ENCODE measurements at regions not wholly inside any gene's neighbourhood (a gene's known extent, or its start where the extent isn't known, plus 50 kb on each side); places are given as distances from the start of the nearest gene placed in this dataset.

DNA sequence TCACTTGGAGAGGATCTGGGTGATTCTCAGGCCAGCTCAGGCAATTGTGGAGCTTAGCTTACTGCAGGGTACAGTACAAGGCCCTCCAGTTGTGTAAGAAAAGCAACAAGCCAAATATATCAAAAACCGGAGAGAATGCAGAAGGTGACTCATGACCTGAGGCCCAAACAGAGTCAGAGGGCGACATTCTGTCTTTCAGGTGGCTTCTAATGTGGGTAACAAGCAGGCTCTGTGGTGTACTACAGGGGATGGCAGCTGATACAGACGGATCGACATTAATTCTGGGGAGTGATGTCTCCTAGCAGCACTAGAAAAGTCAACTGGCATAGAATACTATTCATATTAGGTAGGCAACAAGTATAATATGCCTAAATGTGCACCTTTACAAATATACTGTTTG, 219.5 kb upstream of the SOX11 start:
- Histone ChIP-seq H3K27ac (ENCODE audit: low read depth in 1 of 2, low read length in 2 of 2) (no peak overlapping the region), H3K4me1 (ENCODE audit: insufficient read depth, low read length) (no peaks in the 10 kb centered on the region), H3K9me3 (ENCODE audit: control insufficient read depth in 1 of 2, insufficient read depth in 1 of 2, low read length in 2 of 2) (peaks cover 0 to 12% of the 10 kb centered on the region in 2 experiments), H3K27me3 (ENCODE audit: control insufficient read depth in 1 of 2, insufficient read depth in 2 of 2, low read length in 2 of 2) (no peaks in the 10 kb centered on the region), H3K4me3 (ENCODE audit: low read length) (no peak overlapping the region), H3K36me3 (ENCODE audit: insufficient read depth, low read length) (no peaks in the 10 kb centered on the region)
- Mint-ChIP-seq H3K9me3 (peaks cover 6% of the 10 kb centered on the region), H3K27ac (no peak overlapping the region), H3K36me3 (ENCODE audit: low read depth) (no peaks in the 10 kb centered on the region), H3K27me3 (peaks cover 3% of the 10 kb centered on the region), H3K4me3 (no peak overlapping the region), H3K4me1 (ENCODE audit: low read depth) (no peaks in the 10 kb centered on the region)
- DNase-seq (no peak), ATAC-seq (ENCODE audit: poor library complexity) (no peak)
- TF ChIP-seq CTCF (IDR thresholded peaks at IDR 0.05), result no peak
- POLR2A ChIA-PET, result no interaction called here
- CTCF ChIA-PET, result no interaction called here
- intact Hi-C loops (cut with DNase I, micrococcal nuclease), result no loop called here

DNA sequence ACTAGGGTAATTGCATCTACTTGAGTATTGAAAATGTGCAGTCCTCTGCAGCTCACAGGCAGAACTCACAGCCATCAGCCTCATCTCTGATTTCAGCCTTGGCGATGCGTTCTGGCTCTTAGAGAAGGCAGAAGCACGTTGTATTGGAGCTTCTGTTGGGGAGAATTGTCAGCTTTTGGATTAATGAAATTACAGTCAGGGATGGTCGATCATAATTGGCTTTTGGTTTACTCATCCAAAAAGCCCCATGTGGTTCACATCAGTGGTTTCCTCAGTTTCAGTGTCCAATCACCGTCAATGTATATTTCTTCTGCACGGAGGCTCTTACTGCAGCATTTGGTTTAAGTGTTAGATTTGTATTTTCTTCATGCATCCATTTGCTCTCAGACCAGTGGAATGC, 218.5 kb upstream of the SOX11 start:
- Histone ChIP-seq H3K9me3 (ENCODE audit: control insufficient read depth in 1 of 2, insufficient read depth in 1 of 2, low read length in 2 of 2) (peaks cover 0 to 12% of the 10 kb centered on the region in 2 experiments), H3K4me1 (ENCODE audit: insufficient read depth, low read length) (no peaks in the 10 kb centered on the region), H3K4me3 (ENCODE audit: low read length) (no peak overlapping the region), H3K27me3 (ENCODE audit: control insufficient read depth in 1 of 2, insufficient read depth in 2 of 2, low read length in 2 of 2) (no peaks in the 10 kb centered on the region), H3K27ac (ENCODE audit: low read depth in 1 of 2, low read length in 2 of 2) (no peak overlapping the region), H3K36me3 (ENCODE audit: insufficient read depth, low read length) (no peaks in the 10 kb centered on the region)
- H3K36me3 Mint-ChIP-seq (ENCODE audit: low read depth), result no peaks in the 10 kb centered on the region
- POLR2A ChIA-PET, result no interaction called here
- H3K27ac Mint-ChIP-seq, result no peak overlapping the region
- ATAC-seq (ENCODE audit: poor library complexity) (no peak), DNase-seq (no peak)
- H3K9me3 Mint-ChIP-seq, result peaks cover 6% of the 10 kb centered on the region
- peaks cover 4% of the 10 kb centered on the region for H3K27me3 Mint-ChIP-seq
- H3K4me3 Mint-ChIP-seq, result no peak overlapping the region
- intact Hi-C loops (cut with DNase I, micrococcal nuclease), result no loop called here
- no peak for TF ChIP-seq CTCF (IDR thresholded peaks at IDR 0.05)
- no peaks in the 10 kb centered on the region for H3K4me1 Mint-ChIP-seq (ENCODE audit: low read depth)
- CTCF ChIA-PET, result no interaction called here

GRCh38 chr2:5474716-5475115, 217.5 kb upstream of the SOX11 start:
- Histone ChIP-seq H3K4me3 (ENCODE audit: low read length) (no peak overlapping the region), H3K27me3 (ENCODE audit: control insufficient read depth in 1 of 2, insufficient read depth in 2 of 2, low read length in 2 of 2) (no peaks in the 10 kb centered on the region), H3K4me1 (ENCODE audit: insufficient read depth, low read length) (no peaks in the 10 kb centered on the region), H3K36me3 (ENCODE audit: insufficient read depth, low read length) (no peaks in the 10 kb centered on the region), H3K9me3 (ENCODE audit: control insufficient read depth in 1 of 2, insufficient read depth in 1 of 2, low read length in 2 of 2) (peaks cover 0 to 12% of the 10 kb centered on the region in 2 experiments), H3K27ac (ENCODE audit: low read depth in 1 of 2, low read length in 2 of 2) (no peak overlapping the region)
- Mint-ChIP-seq H3K27me3 (peaks cover 4% of the 10 kb centered on the region), H3K36me3 (ENCODE audit: low read depth) (no peaks in the 10 kb centered on the region), H3K9me3 (peaks cover 6% of the 10 kb centered on the region), H3K4me1 (ENCODE audit: low read depth) (no peaks in the 10 kb centered on the region), H3K27ac (no peak overlapping the region), H3K4me3 (no peak overlapping the region)
- intact Hi-C loops (cut with DNase I, micrococcal nuclease), result no loop called here
- ChIA-PET CTCF (no interaction called here), POLR2A (no interaction called here)
- DNase-seq (no peak), ATAC-seq (ENCODE audit: poor library complexity) (no peak)
- TF ChIP-seq CTCF (IDR thresholded peaks at IDR 0.05), result no peak

Data from CD4-positive, alpha-beta T cell (primary cell).